ENCODE measurements at regions not wholly inside any gene's neighbourhood (a gene's known extent, or its start where the extent isn't known, plus 50 kb on each side); places are given as distances from the start of the nearest gene placed in this dataset.

- TF ChIP-seq, protein P1, sequence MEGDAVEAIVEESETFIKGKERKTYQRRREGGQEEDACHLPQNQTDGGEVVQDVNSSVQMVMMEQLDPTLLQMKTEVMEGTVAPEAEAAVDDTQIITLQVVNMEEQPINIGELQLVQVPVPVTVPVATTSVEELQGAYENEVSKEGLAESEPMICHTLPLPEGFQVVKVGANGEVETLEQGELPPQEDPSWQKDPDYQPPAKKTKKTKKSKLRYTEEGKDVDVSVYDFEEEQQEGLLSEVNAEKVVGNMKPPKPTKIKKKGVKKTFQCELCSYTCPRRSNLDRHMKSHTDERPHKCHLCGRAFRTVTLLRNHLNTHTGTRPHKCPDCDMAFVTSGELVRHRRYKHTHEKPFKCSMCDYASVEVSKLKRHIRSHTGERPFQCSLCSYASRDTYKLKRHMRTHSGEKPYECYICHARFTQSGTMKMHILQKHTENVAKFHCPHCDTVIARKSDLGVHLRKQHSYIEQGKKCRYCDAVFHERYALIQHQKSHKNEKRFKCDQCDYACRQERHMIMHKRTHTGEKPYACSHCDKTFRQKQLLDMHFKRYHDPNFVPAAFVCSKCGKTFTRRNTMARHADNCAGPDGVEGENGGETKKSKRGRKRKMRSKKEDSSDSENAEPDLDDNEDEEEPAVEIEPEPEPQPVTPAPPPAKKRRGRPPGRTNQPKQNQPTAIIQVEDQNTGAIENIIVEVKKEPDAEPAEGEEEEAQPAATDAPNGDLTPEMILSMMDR (conservative IDR thresholded peaks at IDR 0.05; ENCODE audit: low read depth, low read length): no peak
- TF ChIP-seq EZH2 (IDR thresholded peaks at IDR 0.05; ENCODE audit: borderline replicate concordance, low read depth, low read length, poor library complexity, severe bottlenecking): no peak
Measured at GRCh38 chr5:107126341-107126740, 544.4 kb downstream of the EFNA5 start.

Data from A673 (cell line).